NCI-H2196 (cell line): ENCODE measurements at regions not wholly inside any gene's neighbourhood (a gene's known extent, or its start where the extent isn't known, plus 50 kb on each side); places are given as distances from the start of the nearest gene placed in this dataset.

Source experiments
- DNase-seq: peaks from one replicate; lab custom pipeline; 2025; ENCODE audit not compliant: unreplicated experiment; lab: John Stamatoyannopoulos, UW

DNA sequence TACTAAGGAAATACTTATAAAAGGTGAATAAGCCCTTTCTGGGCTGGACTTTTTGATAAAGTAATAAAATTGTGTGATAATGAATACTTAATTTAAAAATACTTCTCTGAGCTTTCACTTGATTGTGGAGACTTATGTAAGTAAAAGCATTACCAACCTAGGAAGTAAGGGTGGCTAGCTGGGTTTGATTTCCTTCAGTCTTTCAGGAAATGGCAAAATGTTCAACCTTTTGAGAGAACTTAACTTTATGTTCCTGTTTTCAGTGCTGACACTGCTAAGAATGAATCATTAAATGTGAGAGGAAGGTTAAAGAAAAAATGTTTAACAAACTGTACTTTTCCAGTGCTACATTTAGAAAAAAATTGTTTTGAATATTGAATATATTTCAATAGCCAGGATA, 900.3 kb downstream of the METTL15 start:
- no peak for DNase-seq

DNA sequence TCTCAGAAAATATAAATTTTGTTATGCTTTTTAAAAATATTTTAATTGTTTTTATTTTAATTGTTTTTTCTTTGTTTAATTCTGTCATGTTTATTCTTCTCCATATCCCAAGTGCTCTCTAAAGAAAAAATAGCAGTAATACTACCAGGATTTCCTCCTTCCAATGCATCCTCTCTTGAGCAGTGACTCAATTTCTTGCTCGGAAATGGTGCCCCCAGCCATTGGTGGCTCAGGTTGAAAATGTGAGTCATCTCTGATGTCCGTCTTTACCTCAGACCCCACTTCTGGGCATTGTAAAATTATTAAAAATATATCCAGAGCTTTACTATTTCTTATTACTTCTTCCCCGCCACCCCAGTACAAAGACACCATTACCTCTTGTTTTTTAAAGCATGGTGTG, 898.5 kb downstream of the METTL15 start:
- no peak for DNase-seq

DNA sequence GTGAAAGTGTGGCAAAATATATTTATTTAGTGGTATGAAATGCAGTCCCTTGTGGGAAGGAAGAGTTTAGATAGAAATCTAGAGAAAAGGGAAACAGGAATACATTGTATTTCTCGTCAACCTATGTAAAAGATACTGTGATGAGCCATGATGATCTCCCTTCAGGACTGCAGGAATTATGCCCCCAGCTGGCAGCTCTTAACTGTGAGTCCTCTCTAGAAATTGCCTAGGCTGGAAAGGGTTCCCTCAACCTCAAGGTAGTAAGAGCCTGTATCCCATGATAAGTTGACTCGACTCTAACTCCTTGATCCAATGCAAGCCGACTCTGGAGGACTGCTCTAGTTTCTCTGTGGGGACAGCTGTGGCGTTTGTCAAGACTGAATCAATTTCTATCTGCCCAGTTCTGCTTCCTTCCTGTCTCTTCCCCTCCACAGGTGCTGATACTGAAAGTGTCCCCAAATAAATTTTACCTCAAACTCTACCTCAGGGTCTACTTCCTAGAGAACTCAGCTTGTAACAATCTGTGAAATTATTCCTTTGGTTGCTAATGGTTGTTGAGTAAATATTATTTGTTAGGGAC, 897.3 kb downstream of the METTL15 start:
- no peak for DNase-seq

DNA sequence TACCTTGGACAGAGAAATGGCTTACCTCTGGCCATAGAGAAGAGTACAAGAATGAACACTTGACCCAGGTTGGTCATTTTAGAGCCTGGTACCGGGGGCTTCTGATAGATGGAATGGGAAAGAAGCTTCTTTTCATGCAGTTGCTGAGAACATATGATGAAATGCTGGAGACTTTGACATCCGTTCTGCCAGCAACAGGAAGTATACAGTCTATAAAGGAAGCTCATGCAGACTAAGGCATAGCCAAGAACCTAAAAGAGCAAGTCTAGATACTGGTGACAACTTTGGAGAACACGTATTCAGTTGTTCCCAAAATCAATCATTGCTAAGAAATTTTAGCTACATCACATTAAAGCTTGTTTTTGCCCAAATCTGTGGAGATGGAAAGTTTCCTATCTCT, 894.6 kb downstream of the METTL15 start:
- no peak for DNase-seq

DNA sequence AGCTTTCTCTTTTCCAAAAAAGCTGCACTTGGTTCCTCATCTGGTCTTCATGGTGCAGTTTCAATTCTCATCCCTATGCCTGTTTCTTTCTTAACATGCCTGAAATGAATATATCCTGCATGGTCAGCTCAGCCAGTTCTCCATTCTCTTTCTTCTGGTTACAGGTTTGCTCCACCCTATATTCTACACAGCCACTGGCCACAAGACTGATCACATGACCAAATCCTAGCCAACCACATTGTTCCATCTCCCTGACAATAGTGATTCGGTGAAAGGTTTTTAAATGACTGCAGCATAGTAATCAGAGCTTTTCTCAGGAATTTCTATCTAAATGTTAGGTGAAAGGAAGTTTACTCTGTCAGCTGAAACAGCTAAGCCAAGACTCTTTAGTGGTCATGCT, 891.4 kb downstream of the METTL15 start:
- DNase-seq = no peak

DNA sequence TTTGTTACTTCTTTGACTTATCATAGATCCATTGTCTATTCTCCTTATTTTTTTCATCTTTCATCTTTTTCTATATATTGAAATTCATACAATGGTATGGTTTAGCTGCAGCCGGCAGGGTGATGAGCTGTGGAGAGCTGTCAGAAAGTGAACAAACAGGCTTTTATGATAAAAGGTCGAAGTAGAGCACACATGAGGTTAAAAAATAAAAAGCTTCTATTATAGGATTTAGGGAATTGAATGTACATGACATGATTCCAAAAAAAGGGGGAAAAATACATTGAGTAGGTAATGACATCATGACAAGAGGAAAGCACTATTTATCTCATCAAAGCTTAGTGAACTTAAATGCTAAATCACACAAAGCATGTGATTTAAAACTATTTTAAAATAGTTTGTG, 884.8 kb downstream of the METTL15 start:
- DNase-seq = no peak

DNA sequence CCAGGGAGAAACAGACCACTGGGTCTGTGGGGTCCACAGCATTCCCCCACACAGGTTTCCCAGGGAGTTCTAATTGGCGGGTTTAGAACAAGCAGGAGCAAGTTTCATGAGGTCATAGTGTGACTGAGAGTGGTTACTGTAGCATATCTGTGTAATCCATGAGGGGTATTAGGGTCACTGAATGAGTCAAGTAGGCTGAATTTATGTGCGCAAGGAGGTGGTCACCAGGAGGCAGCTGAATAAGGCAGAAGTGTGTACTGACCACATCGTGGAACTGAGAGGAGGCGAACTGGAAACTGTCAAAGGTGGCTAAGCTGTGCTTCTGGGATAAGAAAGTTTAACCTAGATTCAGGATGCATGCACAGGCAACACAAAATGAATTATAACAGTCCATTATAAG, 876.0 kb downstream of the METTL15 start:
- DNase-seq = no peak

DNA sequence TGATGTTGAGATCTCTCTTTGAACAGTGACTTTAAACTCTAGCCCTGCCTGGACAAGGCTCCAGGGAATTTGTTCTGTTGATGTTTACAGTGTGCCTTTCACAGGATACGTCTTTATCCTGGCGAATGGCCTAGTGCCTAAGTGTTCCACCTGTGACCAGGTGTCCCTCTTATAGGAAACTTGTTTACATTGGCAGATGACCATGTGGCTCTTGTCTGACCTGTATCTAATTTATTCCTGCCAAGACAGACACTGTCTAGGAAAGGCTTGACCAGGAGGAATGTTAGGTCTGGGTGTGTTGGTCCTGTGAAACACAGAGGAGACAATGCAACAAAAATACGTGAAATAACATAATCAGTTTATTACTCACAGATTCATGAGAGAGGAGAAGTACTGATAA, 875.6 kb downstream of the METTL15 start:
- DNase-seq = no peak

DNA sequence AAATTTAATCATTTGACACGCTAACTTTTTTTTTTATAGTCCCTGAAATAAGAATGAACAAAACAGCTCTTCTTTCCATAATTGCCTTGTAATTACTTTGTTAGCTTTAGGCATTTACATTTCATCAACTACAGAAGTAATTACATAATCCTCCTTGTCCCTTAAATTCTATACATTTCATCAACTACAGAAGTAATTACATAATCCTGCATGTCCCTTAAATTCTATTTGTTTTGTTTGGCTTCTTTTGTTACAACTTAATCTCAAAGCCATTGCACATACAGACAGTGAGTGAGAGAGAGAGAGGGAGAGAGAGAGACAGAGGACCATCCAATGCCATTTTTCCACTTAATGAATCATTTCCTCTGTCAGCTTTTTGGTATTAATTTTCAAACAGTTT, 873.2 kb downstream of the METTL15 start:
- no peak for DNase-seq

DNA sequence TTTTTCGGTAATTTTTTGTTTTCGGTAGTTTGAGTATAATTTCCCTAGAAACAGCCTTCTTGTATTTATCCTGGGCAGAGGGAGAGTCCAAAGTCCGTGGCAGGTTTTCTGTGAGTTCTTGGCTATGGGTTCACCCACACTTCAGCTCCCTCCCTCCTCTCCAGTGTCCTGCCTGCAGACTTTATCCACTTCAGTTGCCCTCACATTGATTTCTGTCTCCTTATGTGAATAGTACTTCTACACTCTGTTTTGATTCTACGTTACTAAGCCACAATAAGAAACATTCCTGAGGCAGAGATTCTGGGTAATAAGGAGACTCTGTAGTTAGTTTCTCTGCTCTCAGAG, 868.6 kb downstream of the METTL15 start:
- DNase-seq = no peak

DNA sequence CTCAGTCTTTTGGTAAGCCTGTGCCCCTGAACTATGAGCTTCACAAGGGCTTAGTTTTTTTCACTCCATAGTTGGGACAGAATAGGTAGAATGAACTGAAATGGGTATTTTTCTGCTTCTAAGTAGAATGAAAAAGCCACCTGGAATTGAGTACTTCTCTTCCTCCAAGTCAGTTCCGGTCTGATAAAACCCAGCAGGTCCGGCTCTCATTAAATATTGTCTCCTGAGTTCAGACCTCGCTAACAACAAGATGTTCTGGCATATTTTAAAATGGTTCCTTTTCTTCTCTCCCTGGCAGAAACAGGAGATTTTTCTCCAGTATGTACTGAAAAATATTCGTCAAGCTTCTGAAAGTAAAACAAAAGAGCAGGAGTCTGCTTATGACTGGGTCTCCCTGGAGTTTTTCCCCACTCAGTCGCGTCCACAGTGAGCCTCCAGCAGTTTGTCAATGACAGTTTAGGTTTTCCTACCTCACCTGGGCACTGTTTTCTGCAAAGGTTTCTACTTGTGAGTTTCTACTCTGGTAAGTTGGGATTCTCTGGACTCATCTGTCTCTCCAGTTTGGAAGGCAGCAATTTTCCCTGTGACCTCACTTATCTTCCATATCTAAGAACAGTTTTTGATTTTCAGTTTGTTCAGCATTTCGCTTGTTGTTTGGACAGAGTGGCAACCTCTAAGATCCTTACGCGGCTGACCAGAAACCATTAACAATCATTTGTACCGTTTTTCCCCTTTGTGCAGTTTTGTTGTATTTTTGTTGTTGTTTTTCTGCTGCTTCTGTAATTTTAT, 868.0 kb downstream of the METTL15 start:
- DNase-seq = no peak

DNA sequence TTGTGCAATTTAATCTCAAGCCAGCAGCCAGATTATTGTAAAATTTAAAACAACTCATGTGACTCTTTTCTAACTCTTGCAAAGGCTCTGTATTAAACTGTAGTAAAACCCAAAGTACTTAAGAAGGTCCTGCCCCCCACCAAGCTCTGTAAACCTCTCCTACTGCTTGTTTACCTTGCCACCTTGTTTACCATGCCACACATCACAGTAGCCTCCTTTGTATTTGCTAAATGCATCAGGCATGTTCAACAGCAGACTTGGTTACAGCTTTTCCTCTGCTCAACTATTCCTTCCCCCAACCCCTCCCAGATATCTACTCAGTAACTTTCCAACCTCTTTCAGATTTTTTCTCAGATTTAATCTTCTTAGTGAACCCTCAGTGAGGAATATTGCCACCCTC, 861.6 kb downstream of the METTL15 start:
- no peak for DNase-seq

DNA sequence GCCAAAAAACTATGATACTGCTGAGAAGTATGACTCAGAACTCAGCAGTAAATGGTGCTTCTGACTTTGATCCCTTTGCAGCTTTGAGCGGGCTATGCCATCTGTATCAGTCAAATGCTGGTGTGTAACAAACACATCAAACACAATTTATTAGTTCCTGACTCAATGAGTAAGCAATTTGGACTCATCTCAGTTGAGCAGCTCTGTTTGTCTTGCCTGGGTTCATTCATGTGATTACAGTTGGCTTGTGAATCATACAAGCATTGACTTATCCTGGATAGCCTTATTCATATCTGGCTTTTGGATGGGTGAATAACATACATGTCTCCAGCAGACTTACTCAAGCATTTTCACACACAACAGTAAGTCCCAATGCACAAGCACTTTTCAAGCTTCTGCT, 858.8 kb downstream of the METTL15 start:
- DNase-seq = no peak

DNA sequence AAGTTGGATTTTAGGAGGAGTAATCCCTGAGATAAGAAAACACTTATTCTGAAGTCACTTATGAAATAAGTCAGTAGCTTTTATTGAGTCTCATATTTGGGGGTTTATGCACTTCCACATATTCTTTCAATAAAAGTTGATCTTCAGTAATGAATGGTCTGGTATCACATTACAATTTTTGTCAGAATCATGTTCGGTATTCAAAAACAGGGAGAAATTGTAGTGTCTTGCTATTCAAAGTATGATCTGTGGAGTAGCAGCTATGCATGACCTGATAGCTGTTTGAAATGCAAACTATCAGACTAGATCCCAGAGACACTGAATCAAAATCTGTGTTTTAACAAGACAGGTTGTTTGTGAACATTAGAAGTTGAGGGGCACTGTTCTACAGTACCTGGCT, 857.6 kb downstream of the METTL15 start:
- DNase-seq = no peak

DNA sequence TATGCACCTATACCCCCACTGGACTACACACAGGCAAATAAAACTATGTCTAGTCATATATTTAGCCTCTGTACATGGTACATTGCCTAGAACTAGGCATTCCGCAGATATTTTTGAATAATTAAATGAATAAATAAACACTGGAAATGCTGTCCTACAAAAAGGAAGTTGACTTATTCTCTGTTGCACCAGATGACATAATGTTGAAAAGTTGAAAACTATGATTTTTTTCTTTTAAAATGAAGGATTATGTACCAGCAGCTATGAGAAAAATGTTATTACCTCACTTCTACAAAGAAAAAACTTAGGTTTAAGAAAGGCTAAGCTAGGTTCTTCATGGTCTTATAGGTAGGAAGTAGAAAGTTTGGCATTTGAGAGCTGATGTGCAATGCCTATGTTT, 856.6 kb downstream of the METTL15 start:
- no peak for DNase-seq

DNA sequence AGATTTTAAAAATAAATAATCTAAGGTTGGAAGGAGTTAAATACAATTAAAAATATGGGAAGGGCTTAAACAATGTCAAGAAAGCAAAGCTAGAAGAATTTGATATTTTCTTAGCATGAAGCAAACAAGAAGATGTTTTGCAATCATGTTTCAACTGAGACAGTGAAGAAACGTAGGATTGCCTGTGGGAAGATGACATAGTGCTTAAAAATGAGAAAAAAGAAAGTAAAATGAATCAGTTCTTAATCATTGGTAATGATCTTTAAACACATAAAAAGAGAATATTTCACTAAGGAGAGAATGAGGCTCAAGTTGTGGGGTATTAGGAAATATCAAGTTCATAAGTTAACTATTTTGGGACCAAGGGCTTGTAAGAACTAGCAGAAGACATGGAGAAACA, 855.0 kb downstream of the METTL15 start:
- no peak for DNase-seq

DNA sequence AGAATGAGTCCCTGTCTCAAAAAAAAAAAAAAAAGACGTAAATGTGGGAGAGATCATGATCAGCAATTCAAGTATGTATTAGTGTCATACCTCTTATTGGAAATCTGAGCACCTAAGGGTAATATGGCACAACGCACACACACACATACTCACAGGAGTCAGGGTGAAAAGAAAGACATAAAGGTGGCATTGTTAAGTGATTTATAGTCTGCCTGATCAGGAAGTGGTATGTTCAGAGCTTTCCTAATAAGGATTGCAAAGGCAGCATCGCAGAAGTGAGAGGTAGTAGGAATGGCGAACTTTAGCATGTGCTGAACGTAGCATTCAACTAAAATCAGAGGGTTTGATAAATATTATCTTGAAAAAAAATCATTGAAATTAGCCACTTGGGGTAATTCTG, 854.3 kb downstream of the METTL15 start:
- DNase-seq = no peak

DNA sequence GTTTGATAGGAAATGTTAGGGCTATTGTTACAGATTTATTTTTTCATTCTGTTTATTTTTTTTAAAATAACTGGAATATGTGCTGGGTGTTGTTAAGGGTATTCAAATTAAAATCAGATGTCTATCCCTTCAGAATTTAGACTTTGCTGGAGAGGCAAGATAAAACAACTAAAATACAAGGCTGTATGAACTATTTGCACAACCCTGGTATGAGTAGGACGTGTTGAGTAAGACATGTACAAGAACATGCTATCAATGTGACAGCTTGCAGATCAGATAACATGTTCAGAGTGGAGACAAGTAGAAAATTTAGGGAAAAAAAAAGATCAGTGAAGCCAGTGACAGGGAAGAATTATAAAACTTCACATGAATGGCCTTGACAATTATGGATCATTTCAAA, 853.5 kb downstream of the METTL15 start:
- DNase-seq = no peak

DNA sequence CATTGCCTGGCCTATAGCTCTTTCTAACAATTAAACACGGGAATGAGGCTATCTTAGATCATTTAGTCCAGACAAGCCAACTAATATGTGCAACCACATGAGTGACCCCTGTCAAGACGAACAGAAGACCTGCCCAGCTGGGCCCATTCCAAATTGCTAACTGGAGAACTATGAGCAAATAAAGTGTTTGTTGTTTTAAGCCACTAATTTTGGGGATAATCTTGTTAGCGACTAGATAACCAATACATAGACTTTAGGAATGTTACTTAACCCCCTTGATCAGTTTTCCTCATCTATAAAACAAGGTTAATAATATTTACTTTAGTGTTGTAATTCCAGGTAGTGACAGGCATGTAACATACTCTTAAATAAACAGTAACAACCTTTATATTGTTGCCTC, 848.3 kb downstream of the METTL15 start:
- no peak for DNase-seq

DNA sequence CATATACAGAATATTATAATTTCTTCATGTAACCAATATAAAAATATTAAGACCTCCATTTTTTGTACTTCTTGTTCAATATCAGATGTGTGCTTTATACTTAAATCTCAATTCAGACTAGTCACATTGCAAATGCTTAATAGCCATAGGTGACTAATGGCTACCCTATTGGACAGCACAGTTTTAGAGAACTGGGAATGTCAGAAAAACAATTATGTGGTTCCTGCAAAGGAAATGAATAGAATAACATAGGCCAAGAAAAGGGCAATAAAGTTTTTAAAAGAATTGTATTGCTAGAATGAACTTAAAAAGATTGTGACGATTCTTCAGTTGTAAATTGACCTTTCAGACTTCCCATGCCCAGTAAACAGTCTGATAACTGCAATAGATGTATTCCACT, 843.0 kb downstream of the METTL15 start:
- no peak for DNase-seq

DNA sequence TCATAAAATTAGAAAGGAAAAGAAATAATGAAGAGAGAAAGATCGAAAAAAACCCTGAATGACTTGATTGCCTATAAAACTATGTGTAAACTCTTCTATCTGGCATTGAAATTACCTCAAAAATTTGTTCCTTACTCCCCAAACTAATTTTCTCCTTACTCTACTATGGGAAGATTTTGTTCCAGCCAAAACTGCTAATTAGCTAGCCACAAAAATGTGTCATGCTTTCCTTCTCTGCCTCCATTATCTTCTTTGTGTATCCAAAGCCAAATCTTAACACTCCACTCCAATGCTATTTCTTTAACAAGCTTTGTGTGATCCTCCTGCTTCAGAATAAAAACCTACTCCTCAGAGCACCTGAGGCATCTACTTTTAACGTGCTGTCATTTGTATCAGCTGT, 831.2 kb downstream of the METTL15 start:
- DNase-seq = no peak

DNA sequence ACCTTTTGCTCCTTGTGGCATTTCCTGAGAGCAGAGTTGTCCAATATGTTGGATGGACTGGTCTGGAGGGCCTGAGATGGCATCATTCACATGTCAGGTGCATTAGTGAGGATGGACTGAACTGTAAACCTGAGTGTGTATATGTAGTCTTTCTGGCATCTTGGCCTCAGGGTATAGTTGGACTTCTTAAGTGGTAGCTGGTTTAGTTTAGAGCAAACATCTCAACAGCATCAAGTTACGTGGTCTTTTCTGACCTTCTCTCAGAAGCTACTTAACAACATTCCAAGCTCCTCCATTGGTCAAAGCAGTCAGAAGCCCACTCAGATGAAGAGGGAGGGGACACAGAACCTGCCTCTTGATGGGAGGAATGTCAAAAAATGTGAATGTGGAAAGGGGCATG, 829.9 kb downstream of the METTL15 start:
- DNase-seq = no peak

DNA sequence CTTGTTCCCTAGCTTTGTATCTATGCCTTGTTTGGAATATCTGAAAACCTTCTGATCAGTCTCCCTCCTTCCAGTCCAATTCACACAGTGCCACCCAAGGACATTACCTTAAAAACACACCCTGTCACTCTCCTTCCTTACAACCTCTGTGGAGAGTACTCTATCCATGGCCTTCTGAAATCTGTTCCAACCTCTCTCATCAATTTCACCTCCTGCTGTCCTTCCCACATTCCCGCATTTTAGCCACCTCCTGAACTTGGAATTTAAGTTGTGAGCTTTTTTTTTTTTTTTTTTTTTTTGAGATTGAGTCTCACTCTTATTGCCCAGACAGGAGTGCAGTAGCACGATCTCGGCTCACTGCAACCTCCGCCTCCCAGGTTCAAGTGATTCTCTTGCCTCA, 824.8 kb downstream of the METTL15 start:
- no peak for DNase-seq
